ACHN (cell line): ENCODE measurements at regions not wholly inside any gene's neighbourhood (a gene's known extent, or its start where the extent isn't known, plus 50 kb on each side); places are given as distances from the start of the nearest gene placed in this dataset.
"Not testable (repeated sequence)": the region's sequence is repeated elsewhere in the genome, so short reads cannot be mapped to it uniquely, and the experiment has no call there.

Experiments used
- DNase-seq: peaks from one replicate; pipeline ENCODE4 v3.0.0-alpha.2; 2015
- in situ Hi-C: cut with HindIII; loops from 2 replicates; pipeline ENCODE4 v1.10.0; 2017; ENCODE audit warnings: low sequenced_read_pairs, low pct_ligation_motif_present, low pct_unique_long_range_greater_than_20kb

- in situ Hi-C loops = no loop called here
- no peak for DNase-seq
These were observed 163.3 kb upstream of the FBN2 start for GRCh38 chr5:128701301-128701700.

- in situ Hi-C loops = no loop called here
- DNase-seq = no peak
These were observed 165.3 kb upstream of the FBN2 start for GRCh38 chr5:128703322-128703721.

GRCh38 chr5:128706269-128706668 is 168.2 kb upstream of the FBN2 start:
- in situ Hi-C loops = no loop called here
- no peak for DNase-seq

GRCh38 chr5:128708841-128709240 is 170.8 kb upstream of the FBN2 start:
- DNase-seq = no peak
- in situ Hi-C loops = no loop called here

GRCh38 chr5:128711216-128711615 is 173.2 kb upstream of the FBN2 start:
- in situ Hi-C loops = no loop called here
- no peak for DNase-seq

GRCh38 chr5:128714551-128714950 is 176.5 kb upstream of the FBN2 start:
- DNase-seq = no peak
- in situ Hi-C loops = no loop called here

GRCh38 chr5:128722551-128722950 is 184.5 kb upstream of the FBN2 start:
- in situ Hi-C loops = no loop called here
- DNase-seq = no peak

- in situ Hi-C loops = not testable (repeated sequence)
These were observed 192.0 kb upstream of the FBN2 start for GRCh38 chr5:128730021-128730420.

GRCh38 chr5:128735656-128736055 is 197.6 kb upstream of the FBN2 start:
- DNase-seq, in situ Hi-C loops: not testable (repeated sequence)

More at GRCh38 chr5:128730021-128730420, 192.0 kb upstream of the FBN2 start:
- DNase-seq = not testable (repeated sequence)

GRCh38 chr5:128736553-128736952 is 198.5 kb upstream of the FBN2 start:
- no peak for DNase-seq
- in situ Hi-C loops = no loop called here

GRCh38 chr5:128749136-128749898 is 211.3 kb upstream of the FBN2 start:
- DNase-seq = no peak
- in situ Hi-C loops = no loop called here

- in situ Hi-C loops = no loop called here
- no peak for DNase-seq
These were observed 212.1 kb upstream of the FBN2 start for GRCh38 chr5:128750155-128750554.

- no peak for DNase-seq
- in situ Hi-C loops = no loop called here
These were observed 207.9 kb upstream of the SLC27A6 start for GRCh38 chr5:128757196-128757959.

- no peak for DNase-seq
- in situ Hi-C loops = no loop called here
These were observed 202.5 kb upstream of the SLC27A6 start for GRCh38 chr5:128762661-128763306.

GRCh38 chr5:128763321-128763720 is 202.0 kb upstream of the SLC27A6 start:
- in situ Hi-C loops = no loop called here
- no peak for DNase-seq

- in situ Hi-C loops = no loop called here
- no peak for DNase-seq
These were observed 200.5 kb upstream of the SLC27A6 start for GRCh38 chr5:128764601-128765310.

- in situ Hi-C loops = no loop called here
These were observed 199.7 kb upstream of the SLC27A6 start for GRCh38 chr5:128765448-128766061.

GRCh38 chr5:128766406-128766805 is 198.9 kb upstream of the SLC27A6 start:
- in situ Hi-C loops = no loop called here
- no peak for DNase-seq

More at GRCh38 chr5:128765448-128766061, 199.7 kb upstream of the SLC27A6 start:
- DNase-seq = no peak
